ENCODE measurements at regions not wholly inside any gene's neighbourhood (a gene's known extent, or its start where the extent isn't known, plus 50 kb on each side); places are given as distances from the start of the nearest gene placed in this dataset.

GRCh38 chr10:44558521-44558920 lies 173.6 kb upstream of the CXCL12 start:
- TF ChIP-seq POLR2A (IDR thresholded peaks at IDR 0.05) (no peak), CTCF (IDR thresholded peaks at IDR 0.05 in 8 of 11, conservative IDR thresholded peaks at IDR 0.05 in 3 of 11) (no peak), POLR2AphosphoS5 (IDR thresholded peaks at IDR 0.05) (no peak)
- no peaks in the 10 kb centered on the region for H3K27me3 ChIP-seq (replicated peaks in 1 of 7)
- H3K4me1 ChIP-seq, result no peaks in the 10 kb centered on the region
- no peak overlapping the region for H3K4me3 ChIP-seq
- no peaks in the 10 kb centered on the region for H3K9me3 ChIP-seq
- no peaks in the 10 kb centered on the region for H3K36me3 ChIP-seq
- no peak for DNase-seq
- intact Hi-C loops (cut with DNase I; ENCODE audit: low total_unique reads), result no loop called here
- H3K27ac ChIP-seq, result no peak overlapping the region

GRCh38 chr10:44564361-44564760 lies 179.5 kb upstream of the CXCL12 start:
- H3K27ac ChIP-seq, result no peak overlapping the region
- H3K4me1 ChIP-seq, result no peaks in the 10 kb centered on the region
- H3K27me3 ChIP-seq (replicated peaks in 1 of 7), result no peaks in the 10 kb centered on the region
- no peaks in the 10 kb centered on the region for H3K9me3 ChIP-seq
- no peak overlapping the region for H3K4me3 ChIP-seq
- DNase-seq, result no peak
- intact Hi-C loops (cut with DNase I; ENCODE audit: low total_unique reads), result no loop called here
- WGBS, 5 donors, result 92 to 100% (median 95%) methylated on average over 1 of the region's 1 CpG
- H3K36me3 ChIP-seq, result no peaks in the 10 kb centered on the region
- no peak for TF ChIP-seq POLR2AphosphoS5 (IDR thresholded peaks at IDR 0.05)
- no peak for TF ChIP-seq POLR2A (IDR thresholded peaks at IDR 0.05)
- TF ChIP-seq CTCF (IDR thresholded peaks at IDR 0.05 in 8 of 11, conservative IDR thresholded peaks at IDR 0.05 in 3 of 11), result no peak

GRCh38 chr10:44564790-44565189 lies 179.9 kb upstream of the CXCL12 start:
- TF ChIP-seq POLR2AphosphoS5 (IDR thresholded peaks at IDR 0.05) (no peak), CTCF (IDR thresholded peaks at IDR 0.05 in 8 of 11, conservative IDR thresholded peaks at IDR 0.05 in 3 of 11) (no peak), POLR2A (IDR thresholded peaks at IDR 0.05) (no peak)
- no peak overlapping the region for H3K27ac ChIP-seq
- H3K4me1 ChIP-seq, result no peaks in the 10 kb centered on the region
- intact Hi-C loops (cut with DNase I; ENCODE audit: low total_unique reads), result no loop called here
- H3K27me3 ChIP-seq (replicated peaks in 1 of 7), result no peaks in the 10 kb centered on the region
- WGBS, 5 donors, result 41 to 76% (median 56%) methylated on average over 2 to 3 of the region's 3 CpGs
- H3K9me3 ChIP-seq, result no peaks in the 10 kb centered on the region
- no peaks in the 10 kb centered on the region for H3K36me3 ChIP-seq
- DNase-seq, result no peak
- no peak overlapping the region for H3K4me3 ChIP-seq

GRCh38 chr10:44566786-44567185 lies 181.9 kb upstream of the CXCL12 start:
- WGBS, 5 donors, result 33 to 100% (median 49%) methylated on average over 1 of the region's 1 CpG
- intact Hi-C loops (cut with DNase I; ENCODE audit: low total_unique reads), result no loop called here
- H3K36me3 ChIP-seq, result no peaks in the 10 kb centered on the region
- H3K27me3 ChIP-seq (replicated peaks in 1 of 7), result no peaks in the 10 kb centered on the region
- no peak overlapping the region for H3K27ac ChIP-seq
- H3K4me3 ChIP-seq, result no peak overlapping the region
- no peak for DNase-seq
- H3K4me1 ChIP-seq, result no peaks in the 10 kb centered on the region
- H3K9me3 ChIP-seq, result no peaks in the 10 kb centered on the region
- TF ChIP-seq POLR2AphosphoS5 (IDR thresholded peaks at IDR 0.05) (no peak), POLR2A (IDR thresholded peaks at IDR 0.05) (no peak), CTCF (IDR thresholded peaks at IDR 0.05 in 8 of 11, conservative IDR thresholded peaks at IDR 0.05 in 3 of 11) (no peak)

Measured in spleen (tissue), 11 donors.